Right lobe of liver (tissue), 6 donors: ENCODE measurements at regions not wholly inside any gene's neighbourhood (a gene's known extent, or its start where the extent isn't known, plus 50 kb on each side); places are given as distances from the start of the nearest gene placed in this dataset.

ENCODE experiments used
- ATAC-seq, 4 donors: fragments of 200-7000 bp; cut with Tn5 transposase; one replicate each; pipeline ENCODE4 v1.9.1; 2020; ENCODE audit warnings: mild to moderate bottlenecking in 4 of 4, moderate library complexity in 4 of 4
- DNase-seq, 3 donors: peaks; one replicate each; pipeline ENCODE4 v3.0.0-alpha.2; 2020
- H3K27ac ChIP-seq, 3 donors: fragments of 200-600 bp; one replicate each; pipeline ENCODE4 v1.8.0; 2022
- H3K27me3 ChIP-seq, 2 donors: fragments of 200-600 bp; one replicate each; pipeline ENCODE4 v1.8.0; 2022
- H3K36me3 ChIP-seq, 4 donors: fragments of 200-600 bp; sonication (generic) in 1 of 4; one replicate each; pipeline versions ENCODE4 v1.5.1 to v1.8.0; 2017 to 2022; ENCODE audit warnings: control low read depth in 1 of 4
- H3K4me1 ChIP-seq, 4 donors: fragments of 200-600 bp; sonication (generic) in 1 of 4; one replicate each; pipeline versions ENCODE4 v1.5.1 to v1.8.0; 2017 to 2022; ENCODE audit warnings: control low read depth in 1 of 4
- H3K4me3 ChIP-seq, 3 donors: fragments of 200-600 bp; one replicate each; pipeline ENCODE4 v1.8.0; 2022
- H3K9me3 ChIP-seq, 4 donors: fragments of 200-600 bp; sonication (generic) in 1 of 4; one replicate each; pipeline versions ENCODE4 v1.5.1 to v1.8.0; 2017 to 2022; ENCODE audit warnings: control low read depth in 1 of 4
- POLR2A ChIP-seq: fragments of 450-650 bp; IDR thresholded peaks from one replicate; pipeline ENCODE4 v1.6.1; 2017; ENCODE audit warnings: antibody characterized with exemption, mild to moderate bottlenecking
- WGBS: methylation state at CpG from one replicate; pipeline ENCODE4 v1.1.6; 2018; ENCODE audit warnings: low coverage, low lambda C conversion rate; ENCODE audit not compliant: insufficient coverage; ENCODE audit errors: missing lambda C conversion rate; 5-methylcytosine and 5-hydroxymethylcytosine counted together
- intact Hi-C, 2 donors: fragments of 100-400 bp; cut with DNase I; formaldehyde crosslinking; loops; one replicate each; pipeline versions ENCODE4 v1.11.2 to v1.14.1; 2022
- TF ChIP-seq, protein P1 (sequence below), 4 donors: fragments of 200-600 bp in 3 of 4; fragments of 450-650 bp in 1 of 4; IDR thresholded peaks; one replicate each; pipeline versions ENCODE4 v1.5.1 to v1.8.0; 2016 to 2022; ENCODE audit warnings: antibody characterized with exemption in 4 of 4, mild to moderate bottlenecking in 2 of 4
- donor health status: DM: no; HTN: yes; CAD: no.
- donor health status: DM: no; HTN: no; CAD: no.
- donor health status: DM: no; HTN: no; CAD: no.
- donor health status: DM: no; HTN: yes; CAD: no.
- donor health status: DM: no; HTN: yes; CAD: no.

DNA sequence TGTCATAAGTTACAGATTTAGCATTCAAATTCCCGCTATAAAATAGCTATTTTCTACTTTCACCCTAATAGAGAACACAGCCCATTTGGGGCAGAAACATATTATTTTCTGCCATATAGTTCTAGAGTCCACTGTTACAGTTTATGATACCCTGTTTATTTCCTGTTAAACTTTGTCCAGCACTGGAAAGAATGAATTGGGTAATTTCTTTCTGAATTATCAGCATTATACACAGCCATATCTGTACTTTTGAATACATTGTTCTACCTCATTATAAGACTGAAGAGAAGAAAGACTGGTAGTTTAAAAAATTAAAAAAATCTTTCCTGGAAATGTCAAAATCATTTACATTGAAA lies 332.1 kb downstream of the DIRAS2 start:
- ATAC-seq: no peak
- WGBS: 85% methylated on average over 1 of the region's 1 CpG

DNA sequence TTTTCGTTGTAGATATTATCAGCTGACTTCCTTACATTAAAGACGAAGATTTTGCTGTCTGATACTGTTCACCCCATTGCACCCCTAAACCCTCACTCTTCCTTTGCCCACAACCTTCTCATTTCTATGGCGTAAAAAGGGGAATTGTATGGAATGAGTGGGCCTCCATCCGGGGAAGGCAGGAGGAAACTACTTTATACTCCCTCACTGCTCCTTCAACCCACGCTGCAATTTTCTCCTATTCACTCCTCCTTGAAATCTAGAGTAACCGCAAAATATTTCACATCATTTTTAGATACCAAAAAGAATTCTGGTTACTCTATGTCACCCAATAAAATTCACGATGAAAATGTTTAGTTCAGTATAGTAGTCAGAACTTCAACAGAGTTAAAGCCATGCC lies 330.8 kb downstream of the DIRAS2 start:
- H3K27ac ChIP-seq: no peak overlapping the region
- no peaks in the 10 kb centered on the region for H3K27me3 ChIP-seq
- H3K9me3 ChIP-seq: no peaks in the 10 kb centered on the region
- DNase-seq (no peak), ATAC-seq (no peak)
- H3K4me1 ChIP-seq: no peaks in the 10 kb centered on the region
- no peak overlapping the region for H3K4me3 ChIP-seq
- intact Hi-C loops: no loop called here
- no peak for TF ChIP-seq POLR2A
- TF ChIP-seq, protein P1, sequence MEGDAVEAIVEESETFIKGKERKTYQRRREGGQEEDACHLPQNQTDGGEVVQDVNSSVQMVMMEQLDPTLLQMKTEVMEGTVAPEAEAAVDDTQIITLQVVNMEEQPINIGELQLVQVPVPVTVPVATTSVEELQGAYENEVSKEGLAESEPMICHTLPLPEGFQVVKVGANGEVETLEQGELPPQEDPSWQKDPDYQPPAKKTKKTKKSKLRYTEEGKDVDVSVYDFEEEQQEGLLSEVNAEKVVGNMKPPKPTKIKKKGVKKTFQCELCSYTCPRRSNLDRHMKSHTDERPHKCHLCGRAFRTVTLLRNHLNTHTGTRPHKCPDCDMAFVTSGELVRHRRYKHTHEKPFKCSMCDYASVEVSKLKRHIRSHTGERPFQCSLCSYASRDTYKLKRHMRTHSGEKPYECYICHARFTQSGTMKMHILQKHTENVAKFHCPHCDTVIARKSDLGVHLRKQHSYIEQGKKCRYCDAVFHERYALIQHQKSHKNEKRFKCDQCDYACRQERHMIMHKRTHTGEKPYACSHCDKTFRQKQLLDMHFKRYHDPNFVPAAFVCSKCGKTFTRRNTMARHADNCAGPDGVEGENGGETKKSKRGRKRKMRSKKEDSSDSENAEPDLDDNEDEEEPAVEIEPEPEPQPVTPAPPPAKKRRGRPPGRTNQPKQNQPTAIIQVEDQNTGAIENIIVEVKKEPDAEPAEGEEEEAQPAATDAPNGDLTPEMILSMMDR (IDR thresholded peaks at IDR 0.05): no peak
- 54% methylated on average over 7 of the region's 7 CpGs for WGBS
- no peaks in the 10 kb centered on the region for H3K36me3 ChIP-seq

More for the DNA sequence above, 332.1 kb downstream of the DIRAS2 start:
- Histone ChIP-seq H3K4me3 (no peak overlapping the region), H3K36me3 (no peaks in the 10 kb centered on the region), H3K27ac (no peak overlapping the region), H3K4me1 (no peaks in the 10 kb centered on the region), H3K9me3 (no peaks in the 10 kb centered on the region), H3K27me3 (no peaks in the 10 kb centered on the region)
- intact Hi-C loops: no loop called here
- no peak for DNase-seq
- TF ChIP-seq POLR2A: no peak
- TF ChIP-seq, protein P1 (IDR thresholded peaks at IDR 0.05): no peak

DNA sequence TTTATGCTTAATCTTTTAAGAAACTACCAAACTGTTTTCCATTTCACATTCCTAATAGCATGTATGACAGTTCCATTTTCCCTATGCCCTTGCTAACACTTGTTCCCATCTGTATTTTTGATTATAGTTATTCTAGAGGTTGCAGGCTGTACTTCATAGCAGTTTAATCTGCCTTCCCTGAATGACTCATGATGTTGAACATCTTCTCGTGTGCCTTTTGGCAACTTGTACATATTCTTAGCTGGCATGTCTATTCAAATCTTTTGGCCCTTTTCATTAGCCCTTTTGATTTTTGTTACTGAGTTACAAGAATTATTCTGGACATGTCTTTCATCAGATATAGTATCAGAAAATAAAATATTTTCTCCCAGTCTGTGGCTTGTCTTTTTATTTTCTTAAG lies 320.3 kb downstream of the DIRAS2 start:
- no peaks in the 10 kb centered on the region for H3K4me1 ChIP-seq
- WGBS: 38% methylated on average over 1 of the region's 1 CpG
- intact Hi-C loops: no loop called here

DNA sequence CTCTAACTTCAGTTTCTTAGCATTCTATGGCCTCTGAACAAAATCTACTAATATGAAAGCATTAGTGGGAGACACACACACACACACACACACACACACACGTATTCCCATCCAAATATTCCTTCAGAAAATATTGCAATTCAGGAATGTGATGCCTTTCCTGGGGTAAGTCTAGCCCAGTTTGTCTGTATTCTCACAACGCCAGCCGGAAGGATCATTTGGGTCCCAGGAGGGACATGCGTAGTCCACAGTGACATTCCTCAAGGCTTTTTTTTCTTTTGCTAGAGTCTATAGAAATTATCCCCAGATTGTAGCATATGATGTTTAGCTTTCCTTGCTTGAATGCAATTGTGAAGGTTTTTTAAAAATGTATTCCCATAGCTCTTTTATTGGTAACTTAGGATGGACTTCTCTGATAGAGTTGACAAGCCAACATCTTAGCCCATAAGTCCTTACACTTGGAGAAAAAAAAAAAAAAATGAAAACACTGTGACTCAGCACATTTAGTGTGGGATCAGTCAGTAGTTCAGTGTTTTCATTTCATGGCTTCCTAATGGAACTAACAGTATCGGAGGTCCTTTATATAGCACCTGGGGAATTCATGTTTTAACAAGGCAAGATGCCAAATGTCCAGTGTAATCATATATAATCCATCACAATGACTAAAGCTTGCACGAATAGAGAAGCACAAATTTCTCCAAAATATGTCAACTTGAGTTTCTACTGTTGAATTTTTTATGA lies 316.5 kb downstream of the DIRAS2 start:
- no peak for DNase-seq

More for the DNA sequence above, 320.3 kb downstream of the DIRAS2 start:
- Histone ChIP-seq H3K36me3 (no peaks in the 10 kb centered on the region), H3K27ac (no peak overlapping the region), H3K27me3 (no peaks in the 10 kb centered on the region), H3K9me3 (no peaks in the 10 kb centered on the region), H3K4me3 (no peak overlapping the region)
- DNase-seq: no peak
- ATAC-seq: no peak
- TF ChIP-seq, protein P1 (IDR thresholded peaks at IDR 0.05): no peak
- TF ChIP-seq POLR2A: no peak

More for the DNA sequence above, 316.5 kb downstream of the DIRAS2 start:
- 66% methylated on average over 6 of the region's 6 CpGs for WGBS
- H3K4me3 ChIP-seq: no peak overlapping the region
- no peaks in the 10 kb centered on the region for H3K27me3 ChIP-seq
- no peaks in the 10 kb centered on the region for H3K9me3 ChIP-seq
- no peak for ATAC-seq
- no peak overlapping the region for H3K27ac ChIP-seq
- TF ChIP-seq, protein P1 (IDR thresholded peaks at IDR 0.05): no peak
- no peak for TF ChIP-seq POLR2A
- H3K36me3 ChIP-seq: no peaks in the 10 kb centered on the region
- intact Hi-C loops: no loop called here
- H3K4me1 ChIP-seq: no peaks in the 10 kb centered on the region
